Suppressor macrophage treated with lipopolysaccharide for 1 hour (primary cell): ENCODE measurements at regions not wholly inside any gene's neighbourhood (a gene's known extent, or its start where the extent isn't known, plus 50 kb on each side); places are given as distances from the start of the nearest gene placed in this dataset.

Source experiments
- DNase-seq, 3 donors: peaks; one replicate each; pipeline ENCODE4 v3.0.0-alpha.2; 2020 to 2022

GRCh38 chr22:48892578-48893287, 934.9 kb downstream of the BRD1 start:
- no peak for DNase-seq

- DNase-seq = no peak
These were observed 935.7 kb downstream of the BRD1 start for GRCh38 chr22:48891688-48892577.

- no peak for DNase-seq
These were observed 936.7 kb downstream of the BRD1 start for GRCh38 chr22:48890693-48891554.

GRCh38 chr22:48889887-48890692, 937.6 kb downstream of the BRD1 start:
- DNase-seq = no peak

- no peak for DNase-seq
These were observed 938.4 kb downstream of the BRD1 start for GRCh38 chr22:48889209-48889830.

- DNase-seq = no peak
These were observed 939.0 kb downstream of the BRD1 start for GRCh38 chr22:48888466-48889208.

GRCh38 chr22:48887394-48888332, 940.0 kb downstream of the BRD1 start:
- no peak for DNase-seq

GRCh38 chr22:48886604-48887393, 940.9 kb downstream of the BRD1 start:
- DNase-seq = no peak

GRCh38 chr22:48885919-48886305, 941.8 kb downstream of the BRD1 start:
- DNase-seq = no peak

- DNase-seq = no peak
These were observed 942.3 kb downstream of the BRD1 start for GRCh38 chr22:48885271-48885918.

- DNase-seq = no peak
These were observed 942.9 kb downstream of the BRD1 start for GRCh38 chr22:48884786-48885185.

GRCh38 chr22:48884324-48884723, 943.3 kb downstream of the BRD1 start:
- DNase-seq = no peak

GRCh38 chr22:48883211-48883960, 944.3 kb downstream of the BRD1 start:
- no peak for DNase-seq

GRCh38 chr22:48882636-48883200, 945.0 kb downstream of the BRD1 start:
- no peak for DNase-seq

GRCh38 chr22:48881326-48881980, 946.2 kb downstream of the BRD1 start:
- DNase-seq = no peak

- no peak for DNase-seq
These were observed 946.9 kb downstream of the BRD1 start for GRCh38 chr22:48880749-48881148.

GRCh38 chr22:48876951-48877350, 950.7 kb downstream of the BRD1 start:
- no peak for DNase-seq
